ENCODE measurements at regions not wholly inside any gene's neighbourhood (a gene's known extent, or its start where the extent isn't known, plus 50 kb on each side); places are given as distances from the start of the nearest gene placed in this dataset.
"Not testable (repeated sequence)": the region's sequence is repeated elsewhere in the genome, so short reads cannot be mapped to it uniquely, and the experiment has no call there.

- H3K4me1 ChIP-seq (ENCODE audit: control insufficient read depth, extremely low read depth, insufficient read depth, low read length); BruUV-seq (replicated peaks); H3K36me3 ChIP-seq (ENCODE audit: control insufficient read depth in 2 of 2, extremely low read depth in 1 of 2, insufficient read depth in 2 of 2, low read length in 2 of 2); H2AFZ ChIP-seq (ENCODE audit: low read depth, low read length); H3K79me2 ChIP-seq (ENCODE audit: control insufficient read depth, insufficient read depth, low read length); DNase-seq (ENCODE audit: low read depth, low spot score); H4K20me1 ChIP-seq (replicated peaks; ENCODE audit: control insufficient read depth, extremely low read depth, insufficient read depth, low read length); H3K4me2 ChIP-seq (ENCODE audit: insufficient read depth, low read length); FAIRE-seq; dilution Hi-C loops (cut with MboI; ENCODE audit: extremely low pct_ligation_motif_present, low sequenced_read_pairs); H3K27ac ChIP-seq (ENCODE audit: insufficient read depth, low read depth, low read length); CTCF ChIA-PET; H3K9me3 ChIP-seq (replicated peaks; ENCODE audit: control insufficient read depth, insufficient read depth, low read length); intact Hi-C loops (cut with micrococcal nuclease); H3K9me1 ChIP-seq (replicated peaks; ENCODE audit: control insufficient read depth, extremely low read depth, insufficient read depth, low read length); H3K4me3 ChIP-seq (replicated peaks in 1 of 3; ENCODE audit: insufficient read depth in 1 of 3, low read depth in 1 of 3, low read length in 3 of 3); H3K27me3 ChIP-seq (ENCODE audit: control insufficient read depth in 2 of 2, insufficient read depth in 2 of 2, low read length in 2 of 2); POLR2A ChIA-PET; H3K9ac ChIP-seq (replicated peaks; ENCODE audit: extremely low read depth, insufficient read depth, low read length): not testable (repeated sequence)
Observed at GRCh38 chr4:57729775-57730570, 619.8 kb upstream of the IGFBP7 start.

- CTCF ChIA-PET = no interaction called here
- no peaks in the 10 kb centered on the region for H4K20me1 ChIP-seq (replicated peaks; ENCODE audit: control insufficient read depth, extremely low read depth, insufficient read depth, low read length)
- H3K79me2 ChIP-seq (ENCODE audit: control insufficient read depth, insufficient read depth, low read length) = no peaks in the 10 kb centered on the region
- no peaks in the 10 kb centered on the region for H3K9me1 ChIP-seq (replicated peaks; ENCODE audit: control insufficient read depth, extremely low read depth, insufficient read depth, low read length)
- no peak overlapping the region for H3K4me2 ChIP-seq (ENCODE audit: insufficient read depth, low read length)
- H3K27ac ChIP-seq (ENCODE audit: insufficient read depth, low read depth, low read length) = no peak overlapping the region
- H3K36me3 ChIP-seq (ENCODE audit: control insufficient read depth in 2 of 2, extremely low read depth in 1 of 2, insufficient read depth in 2 of 2, low read length in 2 of 2) = no peaks in the 10 kb centered on the region
- FAIRE-seq (no peak), DNase-seq (ENCODE audit: low read depth, low spot score) (no peak)
- POLR2A ChIA-PET = no interaction called here
- no peak overlapping the region for H2AFZ ChIP-seq (ENCODE audit: low read depth, low read length)
- dilution Hi-C loops (cut with MboI; ENCODE audit: extremely low pct_ligation_motif_present, low sequenced_read_pairs) (no loop called here), intact Hi-C loops (cut with micrococcal nuclease) (no loop called here)
- no peak overlapping the region for H3K4me3 ChIP-seq (replicated peaks in 1 of 3; ENCODE audit: insufficient read depth in 1 of 3, low read depth in 1 of 3, low read length in 3 of 3)
- TF ChIP-seq POLR2AphosphoS5 (IDR thresholded peaks at IDR 0.05; ENCODE audit: insufficient read depth, low read depth, low read length) = no peak
- no peak for TF ChIP-seq MYC (IDR thresholded peaks at IDR 0.05; ENCODE audit: low read depth, low read length)
- H3K9me3 ChIP-seq (replicated peaks; ENCODE audit: control insufficient read depth, insufficient read depth, low read length) = no peaks in the 10 kb centered on the region
- no TSS peak for BruUV-seq (replicated peaks)
- H3K27me3 ChIP-seq (ENCODE audit: control insufficient read depth in 2 of 2, insufficient read depth in 2 of 2, low read length in 2 of 2) = no peaks in the 10 kb centered on the region
- H3K4me1 ChIP-seq (ENCODE audit: control insufficient read depth, extremely low read depth, insufficient read depth, low read length) = no peaks in the 10 kb centered on the region
- no peak overlapping the region for H3K9ac ChIP-seq (replicated peaks; ENCODE audit: extremely low read depth, insufficient read depth, low read length)
Observed at GRCh38 chr4:57726154-57726553, 616.0 kb upstream of the IGFBP7 start.

Data from endothelial cell of umbilical vein (primary cell).